Activated naive CD4-positive, alpha-beta T cell treated with anti-CD3 and anti-CD28 coated beads for 36 hours (primary cell): ENCODE measurements at regions not wholly inside any gene's neighbourhood (a gene's known extent, or its start where the extent isn't known, plus 50 kb on each side); places are given as distances from the start of the nearest gene placed in this dataset.

ENCODE experiments used
- CTCF ChIA-PET: fragments of 350-600 bp; sonication (Branson Sonifier 250); formaldehyde crosslinking; loops from one replicate; lab custom pipeline; 2021; ENCODE audit warnings: antibody characterized with exemption; lab: Charles Lee
- DNase-seq: peaks from one replicate; pipeline ENCODE4 v3.0.0-alpha.2; 2020
- H3K27ac Mint-ChIP-seq: one replicate; pipeline ENCODE4 v1.8.0; 2021; ENCODE audit warnings: mild to moderate bottlenecking, mixed read lengths
- H3K27me3 Mint-ChIP-seq: one replicate; pipeline ENCODE4 v1.8.0; 2021; ENCODE audit warnings: low read depth, mixed read lengths
- H3K36me3 Mint-ChIP-seq: one replicate; pipeline ENCODE4 v1.8.0; 2021; ENCODE audit warnings: low read depth, mixed read lengths
- H3K4me1 Mint-ChIP-seq: one replicate; pipeline ENCODE4 v1.8.0; 2021; ENCODE audit warnings: low read depth, mixed read lengths
- H3K4me3 Mint-ChIP-seq: one replicate; pipeline ENCODE4 v1.8.0; 2021; ENCODE audit warnings: mild to moderate bottlenecking, moderate library complexity, mixed read lengths
- H3K9me3 Mint-ChIP-seq: one replicate; pipeline ENCODE4 v1.8.0; 2021; ENCODE audit warnings: mixed read lengths
- intact Hi-C: fragments of 100-400 bp; cut with micrococcal nuclease; formaldehyde crosslinking; loops from one replicate; pipeline ENCODE4 v1.15.1; 2023

GRCh38 chr16:80007231-80007630, 406.7 kb upstream of the MAF start:
- DNase-seq: no peak
- Mint-ChIP-seq H3K4me1 (no peaks in the 10 kb centered on the region), H3K27me3 (no peaks in the 10 kb centered on the region), H3K9me3 (no peaks in the 10 kb centered on the region), H3K36me3 (no peaks in the 10 kb centered on the region), H3K27ac (no peak overlapping the region), H3K4me3 (no peak overlapping the region)
- CTCF ChIA-PET: interaction anchor here (0.6 kb wide), 1 partner anchor 358 kb away, joined by 3 read pairs; no protein-coding TSS in a partner anchor
- intact Hi-C loops: no loop called here

GRCh38 chr16:80006241-80007215, 406.0 kb upstream of the MAF start:
- intact Hi-C loops: no loop called here
- no peaks in the 10 kb centered on the region for H3K9me3 Mint-ChIP-seq
- no peak for DNase-seq
- H3K36me3 Mint-ChIP-seq: no peaks in the 10 kb centered on the region
- no peaks in the 10 kb centered on the region for H3K4me1 Mint-ChIP-seq
- H3K4me3 Mint-ChIP-seq: no peak overlapping the region
- H3K27me3 Mint-ChIP-seq: no peaks in the 10 kb centered on the region
- no peak overlapping the region for H3K27ac Mint-ChIP-seq
- CTCF ChIA-PET: no interaction called here

- H3K27ac Mint-ChIP-seq: no peak overlapping the region
- no peaks in the 10 kb centered on the region for H3K4me1 Mint-ChIP-seq
- DNase-seq: no peak
- H3K4me3 Mint-ChIP-seq: no peak overlapping the region
- no peaks in the 10 kb centered on the region for H3K36me3 Mint-ChIP-seq
- no peaks in the 10 kb centered on the region for H3K9me3 Mint-ChIP-seq
- CTCF ChIA-PET: no interaction called here
- intact Hi-C loops: no loop called here
- H3K27me3 Mint-ChIP-seq: peaks cover 3% of the 10 kb centered on the region
These were observed 403.6 kb upstream of the MAF start for GRCh38 chr16:80004113-80004512.

GRCh38 chr16:80002261-80002660, 401.7 kb upstream of the MAF start:
- Mint-ChIP-seq H3K27me3 (peaks cover 5% of the 10 kb centered on the region), H3K9me3 (no peaks in the 10 kb centered on the region), H3K27ac (no peak overlapping the region), H3K4me3 (no peak overlapping the region), H3K36me3 (no peaks in the 10 kb centered on the region), H3K4me1 (no peaks in the 10 kb centered on the region)
- intact Hi-C loops: no loop called here
- no peak for DNase-seq
- CTCF ChIA-PET: no interaction called here

- Mint-ChIP-seq H3K27ac (no peak overlapping the region), H3K9me3 (no peaks in the 10 kb centered on the region), H3K36me3 (no peaks in the 10 kb centered on the region), H3K27me3 (peaks cover 5% of the 10 kb centered on the region), H3K4me1 (no peaks in the 10 kb centered on the region), H3K4me3 (no peak overlapping the region)
- intact Hi-C loops: loop anchor here (2.0 kb wide), 1 partner anchor 529 kb away; no protein-coding TSS in a partner anchor
- CTCF ChIA-PET: interaction anchor here (0.6 to 1.5 kb wide), 4 partner anchors 10 to 378 kb away, joined by 3 to 5 read pairs (median 3); no protein-coding TSS in a partner anchor
- DNase-seq: no peak
These were observed 397.6 kb upstream of the MAF start for GRCh38 chr16:79998143-79998542.

- no peak overlapping the region for H3K27ac Mint-ChIP-seq
- no peak overlapping the region for H3K4me3 Mint-ChIP-seq
- peak; percentile 29 for DNase-seq
- H3K4me1 Mint-ChIP-seq: no peaks in the 10 kb centered on the region
- H3K9me3 Mint-ChIP-seq: no peaks in the 10 kb centered on the region
- H3K36me3 Mint-ChIP-seq: no peaks in the 10 kb centered on the region
- CTCF ChIA-PET: interaction anchor here (1.0 to 1.5 kb wide), 3 partner anchors 11 to 250 kb away, joined by 3 to 5 read pairs (median 4); no protein-coding TSS in a partner anchor
- H3K27me3 Mint-ChIP-seq: peaks cover 5% of the 10 kb centered on the region
- intact Hi-C loops: loop anchor here (1.0 kb wide), 1 partner anchor 469 kb away; no protein-coding TSS in a partner anchor
These were observed 396.7 kb upstream of the MAF start for GRCh38 chr16:79997257-79997656.

- Mint-ChIP-seq H3K36me3 (no peaks in the 10 kb centered on the region), H3K27ac (no peak overlapping the region), H3K9me3 (no peaks in the 10 kb centered on the region), H3K27me3 (peaks cover 5% of the 10 kb centered on the region), H3K4me1 (no peaks in the 10 kb centered on the region), H3K4me3 (no peak overlapping the region)
- intact Hi-C loops: no loop called here
- DNase-seq: no peak
- CTCF ChIA-PET: no interaction called here
These were observed 395.8 kb upstream of the MAF start for GRCh38 chr16:79996321-79996720.

GRCh38 chr16:79995315-79995714, 394.8 kb upstream of the MAF start:
- no peak overlapping the region for H3K27ac Mint-ChIP-seq

GRCh38 chr16:79994418-79994817, 393.9 kb upstream of the MAF start:
- Mint-ChIP-seq H3K9me3 (no peaks in the 10 kb centered on the region), H3K36me3 (no peaks in the 10 kb centered on the region), H3K27ac (no peak overlapping the region), H3K4me3 (no peak overlapping the region), H3K4me1 (no peaks in the 10 kb centered on the region), H3K27me3 (peaks cover 2% of the 10 kb centered on the region)
- intact Hi-C loops: no loop called here
- CTCF ChIA-PET: interaction anchor here (0.7 kb wide), 1 partner anchor 63 kb away, joined by 4 read pairs; no protein-coding TSS in a partner anchor
- no peak for DNase-seq

More at GRCh38 chr16:79995315-79995714, 394.8 kb upstream of the MAF start:
- Mint-ChIP-seq H3K9me3 (no peaks in the 10 kb centered on the region), H3K4me3 (no peak overlapping the region), H3K27me3 (peaks cover 3% of the 10 kb centered on the region), H3K36me3 (no peaks in the 10 kb centered on the region), H3K4me1 (no peaks in the 10 kb centered on the region)
- CTCF ChIA-PET: interaction anchor here (0.5 kb wide), 1 partner anchor 253 kb away, joined by 8 read pairs; no protein-coding TSS in a partner anchor
- no peak for DNase-seq
- intact Hi-C loops: no loop called here

- Mint-ChIP-seq H3K9me3 (no peaks in the 10 kb centered on the region), H3K36me3 (no peaks in the 10 kb centered on the region), H3K4me3 (no peak overlapping the region), H3K4me1 (no peaks in the 10 kb centered on the region), H3K27me3 (peaks cover 2% of the 10 kb centered on the region), H3K27ac (no peak overlapping the region)
- CTCF ChIA-PET: interaction anchor here (0.7 kb wide), 1 partner anchor 64 kb away, joined by 4 read pairs; no protein-coding TSS in a partner anchor
- intact Hi-C loops: no loop called here
- DNase-seq: no peak
These were observed 393.2 kb upstream of the MAF start for GRCh38 chr16:79993629-79994209.

- no peak for DNase-seq
- Mint-ChIP-seq H3K9me3 (no peaks in the 10 kb centered on the region), H3K36me3 (no peaks in the 10 kb centered on the region), H3K4me3 (no peak overlapping the region), H3K27ac (no peak overlapping the region), H3K27me3 (no peaks in the 10 kb centered on the region), H3K4me1 (no peaks in the 10 kb centered on the region)
- CTCF ChIA-PET: no interaction called here
- intact Hi-C loops: no loop called here
These were observed 391.4 kb upstream of the MAF start for GRCh38 chr16:79991969-79992368.

GRCh38 chr16:79988721-79989220, 388.2 kb upstream of the MAF start:
- CTCF ChIA-PET: no interaction called here
- Mint-ChIP-seq H3K27ac (no peak overlapping the region), H3K4me1 (no peaks in the 10 kb centered on the region), H3K36me3 (no peaks in the 10 kb centered on the region), H3K27me3 (peaks cover 2% of the 10 kb centered on the region), H3K9me3 (no peaks in the 10 kb centered on the region), H3K4me3 (no peak overlapping the region)
- no peak for DNase-seq
- intact Hi-C loops: no loop called here
